K562 (cell line): ENCODE measurements at regions not wholly inside any gene's neighbourhood (a gene's known extent, or its start where the extent isn't known, plus 50 kb on each side); places are given as distances from the start of the nearest gene placed in this dataset.

ENCODE experiments used
- CEBPG ChIP-seq, 3 experiments: fragments of 200-800 bp in 1 of 3; sonication (Bioruptor generic) in 1 of 3; sonication (generic) in 1 of 3; formaldehyde crosslinking in 1 of 3; IDR thresholded peaks in 2 of 3; conservative IDR thresholded peaks in 1 of 3; 2 replicates each; pipeline versions ENCODE4 v1.6.1 to v1.8.0; 2016 to 2022; ENCODE audit warnings: missing compliant biosample characterization in 2 of 3, missing genetic modification characterization in 2 of 3, mild to moderate bottlenecking in 1 of 3, missing genetic modification reagents in 1 of 3
- GABPA ChIP-seq: fragments of 200-800 bp; sonication (Bioruptor generic); conservative IDR thresholded peaks from 2 replicates; pipeline ENCODE4 v1.6.1; 2016; ENCODE audit warnings: low read depth, missing genetic modification characterization, missing compliant biosample characterization
- IRF2 ChIP-seq: sonication (generic); formaldehyde crosslinking; IDR thresholded peaks from 2 replicates; pipeline ENCODE4 v1.8.1; 2022; ENCODE audit warnings: mild to moderate bottlenecking, missing genetic modification reagents
- MAFG ChIP-seq: fragments of 450-650 bp; conservative IDR thresholded peaks from 2 replicates; pipeline ENCODE4 v1.6.1; 2016; ENCODE audit warnings: missing genetic modification characterization, missing compliant biosample characterization
- NR2C1 ChIP-seq, 2 experiments: fragments of 450-650 bp; IDR thresholded peaks; 2 replicates each; pipeline ENCODE4 v1.6.1; 2017; ENCODE audit warnings: mild to moderate bottlenecking in 2 of 2, antibody characterized with exemption in 1 of 2, inconsistent platforms in 1 of 2, missing compliant biosample characterization in 1 of 2, missing genetic modification characterization in 1 of 2
- POLR2AphosphoS2 ChIP-seq: IDR thresholded peaks from 2 replicates; pipeline ENCODE4 v1.6.1; 2012; ENCODE audit warnings: low read length, improper control_type of control experiment
- POLR2AphosphoS5 ChIP-seq: IDR thresholded peaks from 2 replicates; pipeline ENCODE4 v1.6.1; 2011; ENCODE audit warnings: mild to moderate bottlenecking, low read depth, low read length, moderate library complexity; ENCODE audit not compliant: control insufficient read depth, insufficient read depth
- RAD21 ChIP-seq, 2 experiments: fragments of 250-450 bp in 1 of 2; fragments of 450-650 bp in 1 of 2; sonication (Bioruptor Pico) in 1 of 2; formaldehyde crosslinking in 1 of 2; IDR thresholded peaks in 1 of 2; conservative IDR thresholded peaks in 1 of 2; 2 replicates each; pipeline versions ENCODE4 v1.4.0 to v1.8.0; 2020 to 2022; ENCODE audit warnings: mild to moderate bottlenecking in 2 of 2, moderate library complexity in 1 of 2
- TBL1XR1 ChIP-seq, 2 experiments: IDR thresholded peaks; 2 replicates each; pipeline ENCODE4 v1.6.1; 2012; ENCODE audit warnings: improper control_type of control experiment in 2 of 2, low read length in 2 of 2, mild to moderate bottlenecking in 1 of 2
- YY1 ChIP-seq, 3 experiments: IDR thresholded peaks; 2 replicates each; pipeline ENCODE4 v1.6.1; 2011; ENCODE audit warnings: low read length in 2 of 3, mild to moderate bottlenecking in 2 of 3, moderate library complexity in 2 of 3, borderline replicate concordance in 1 of 3, control low read depth in 1 of 3, low read depth in 1 of 3; ENCODE audit not compliant: insufficient read depth in 3 of 3, insufficient replicate concordance in 2 of 3, control insufficient read depth in 1 of 3, insufficient read length in 1 of 3; ENCODE audit errors: extremely low read depth in 1 of 3
- TF ChIP-seq, protein P1 (sequence below), 3 experiments: IDR thresholded peaks in 2 of 3; conservative IDR thresholded peaks in 1 of 3; 2 replicates each; pipeline ENCODE4 v1.5.1; 2011 to 2012; ENCODE audit warnings: low read length in 3 of 3, mild to moderate bottlenecking in 3 of 3, control low read depth in 2 of 3, improper control_type of control experiment in 1 of 3, inconsistent platforms in 1 of 3, low read depth in 1 of 3, mixed read lengths in 1 of 3, moderate library complexity in 1 of 3; ENCODE audit not compliant: insufficient read depth in 2 of 3
- TF ChIP-seq, protein P2 (sequence below): sonication (generic); formaldehyde crosslinking; IDR thresholded peaks from 2 replicates; pipeline ENCODE4 v1.8.1; 2022; ENCODE audit warnings: missing genetic modification reagents
- TF ChIP-seq, protein P3 (sequence below): fragments of 250-450 bp; sonication (Bioruptor Pico); IDR thresholded peaks from 2 replicates; pipeline ENCODE4 v1.5.0; 2020; ENCODE audit warnings: mild to moderate bottlenecking

DNA sequence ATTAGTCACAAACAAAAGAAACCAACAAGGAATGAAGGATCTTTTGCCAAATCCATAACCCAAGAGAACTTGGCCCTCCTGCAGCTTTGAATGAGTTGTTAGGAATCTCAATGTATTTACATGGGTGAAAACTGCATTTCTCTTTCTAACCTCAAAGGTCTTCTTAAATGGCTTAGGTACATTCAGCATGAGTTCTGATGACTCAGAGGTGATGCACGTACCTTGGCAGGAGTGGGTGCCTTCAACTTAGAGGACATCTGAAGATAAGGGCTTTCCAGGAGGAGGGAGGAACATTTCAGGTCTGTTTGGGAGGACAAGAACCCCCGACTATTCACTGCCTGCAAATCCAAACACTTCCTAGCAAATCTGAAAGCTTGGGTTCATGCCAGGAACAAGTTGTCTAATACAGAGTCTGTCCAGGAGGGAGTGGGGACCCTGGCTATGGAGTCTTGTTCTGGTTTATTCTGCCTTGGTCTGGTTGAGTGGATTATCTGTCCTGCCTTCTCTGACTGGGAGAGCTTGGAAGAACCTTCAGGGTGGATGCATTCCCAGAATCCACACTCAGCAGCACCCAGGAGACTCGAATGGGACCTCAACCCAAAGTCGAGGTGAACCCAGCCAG, 65.7 kb downstream of the IRX2 start:
- TF ChIP-seq CEBPG (CRISPR knock-in tag; IDR thresholded peaks at IDR 0.05) = no peak
- no peak for TF ChIP-seq CEBPG (tag; conservative IDR thresholded peaks at IDR 0.05 in 1 of 2, IDR thresholded peaks at IDR 0.05 in 1 of 2)
- TF ChIP-seq, protein P1, sequence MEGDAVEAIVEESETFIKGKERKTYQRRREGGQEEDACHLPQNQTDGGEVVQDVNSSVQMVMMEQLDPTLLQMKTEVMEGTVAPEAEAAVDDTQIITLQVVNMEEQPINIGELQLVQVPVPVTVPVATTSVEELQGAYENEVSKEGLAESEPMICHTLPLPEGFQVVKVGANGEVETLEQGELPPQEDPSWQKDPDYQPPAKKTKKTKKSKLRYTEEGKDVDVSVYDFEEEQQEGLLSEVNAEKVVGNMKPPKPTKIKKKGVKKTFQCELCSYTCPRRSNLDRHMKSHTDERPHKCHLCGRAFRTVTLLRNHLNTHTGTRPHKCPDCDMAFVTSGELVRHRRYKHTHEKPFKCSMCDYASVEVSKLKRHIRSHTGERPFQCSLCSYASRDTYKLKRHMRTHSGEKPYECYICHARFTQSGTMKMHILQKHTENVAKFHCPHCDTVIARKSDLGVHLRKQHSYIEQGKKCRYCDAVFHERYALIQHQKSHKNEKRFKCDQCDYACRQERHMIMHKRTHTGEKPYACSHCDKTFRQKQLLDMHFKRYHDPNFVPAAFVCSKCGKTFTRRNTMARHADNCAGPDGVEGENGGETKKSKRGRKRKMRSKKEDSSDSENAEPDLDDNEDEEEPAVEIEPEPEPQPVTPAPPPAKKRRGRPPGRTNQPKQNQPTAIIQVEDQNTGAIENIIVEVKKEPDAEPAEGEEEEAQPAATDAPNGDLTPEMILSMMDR (IDR thresholded peaks at IDR 0.05 in 2 of 3, conservative IDR thresholded peaks at IDR 0.05 in 1 of 3; ENCODE audit: insufficient read depth in 2 of 3, low read depth in 1 of 3, low read length in 3 of 3) = no peak
- no peak for TF ChIP-seq TBL1XR1 (IDR thresholded peaks at IDR 0.05; ENCODE audit: low read length in 2 of 2)
- no peak for TF ChIP-seq NR2C1 (IDR thresholded peaks at IDR 0.05)
- TF ChIP-seq NR2C1 (tag; IDR thresholded peaks at IDR 0.05) = no peak
- TF ChIP-seq POLR2AphosphoS5 = no peak
- no peak for TF ChIP-seq IRF2
- TF ChIP-seq GABPA (tag) = no peak
- TF ChIP-seq YY1 (IDR thresholded peaks at IDR 0.05; ENCODE audit: borderline replicate concordance in 1 of 3, control insufficient read depth in 1 of 3, extremely low read depth in 1 of 3, insufficient read depth in 3 of 3, insufficient read length in 1 of 3, insufficient replicate concordance in 2 of 3, low read depth in 1 of 3, low read length in 2 of 3) = no peak
- no peak for TF ChIP-seq POLR2AphosphoS2
- no peak for TF ChIP-seq RAD21 (CRISPR knock-in tag; conservative IDR thresholded peaks at IDR 0.05 in 1 of 2, IDR thresholded peaks at IDR 0.05 in 1 of 2)
- TF ChIP-seq, protein P2, sequence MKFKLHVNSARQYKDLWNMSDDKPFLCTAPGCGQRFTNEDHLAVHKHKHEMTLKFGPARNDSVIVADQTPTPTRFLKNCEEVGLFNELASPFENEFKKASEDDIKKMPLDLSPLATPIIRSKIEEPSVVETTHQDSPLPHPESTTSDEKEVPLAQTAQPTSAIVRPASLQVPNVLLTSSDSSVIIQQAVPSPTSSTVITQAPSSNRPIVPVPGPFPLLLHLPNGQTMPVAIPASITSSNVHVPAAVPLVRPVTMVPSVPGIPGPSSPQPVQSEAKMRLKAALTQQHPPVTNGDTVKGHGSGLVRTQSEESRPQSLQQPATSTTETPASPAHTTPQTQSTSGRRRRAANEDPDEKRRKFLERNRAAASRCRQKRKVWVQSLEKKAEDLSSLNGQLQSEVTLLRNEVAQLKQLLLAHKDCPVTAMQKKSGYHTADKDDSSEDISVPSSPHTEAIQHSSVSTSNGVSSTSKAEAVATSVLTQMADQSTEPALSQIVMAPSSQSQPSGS (CRISPR knock-in tag) = no peak
- TF ChIP-seq, protein P3, sequence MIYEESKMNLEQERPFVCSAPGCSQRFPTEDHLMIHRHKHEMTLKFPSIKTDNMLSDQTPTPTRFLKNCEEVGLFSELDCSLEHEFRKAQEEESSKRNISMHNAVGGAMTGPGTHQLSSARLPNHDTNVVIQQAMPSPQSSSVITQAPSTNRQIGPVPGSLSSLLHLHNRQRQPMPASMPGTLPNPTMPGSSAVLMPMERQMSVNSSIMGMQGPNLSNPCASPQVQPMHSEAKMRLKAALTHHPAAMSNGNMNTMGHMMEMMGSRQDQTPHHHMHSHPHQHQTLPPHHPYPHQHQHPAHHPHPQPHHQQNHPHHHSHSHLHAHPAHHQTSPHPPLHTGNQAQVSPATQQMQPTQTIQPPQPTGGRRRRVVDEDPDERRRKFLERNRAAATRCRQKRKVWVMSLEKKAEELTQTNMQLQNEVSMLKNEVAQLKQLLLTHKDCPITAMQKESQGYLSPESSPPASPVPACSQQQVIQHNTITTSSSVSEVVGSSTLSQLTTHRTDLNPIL (CRISPR knock-in tag) = no peak
- no peak for TF ChIP-seq MAFG (tag)
